Stomach smooth muscle (tissue), 2 donors: ENCODE measurements at regions not wholly inside any gene's neighbourhood (a gene's known extent, or its start where the extent isn't known, plus 50 kb on each side); places are given as distances from the start of the nearest gene placed in this dataset.

Experiments
- H3K27ac ChIP-seq: one replicate; pipeline ENCODE4 v1.7.0; 2013; ENCODE audit warnings: mild to moderate bottlenecking, low read length, inconsistent platforms
- H3K27me3 ChIP-seq, 2 donors: one replicate each; pipeline ENCODE4 v1.7.0; 2013; ENCODE audit warnings: low read length in 2 of 2; ENCODE audit not compliant: insufficient read depth in 2 of 2, control insufficient read depth in 1 of 2
- H3K36me3 ChIP-seq, 2 donors: one replicate each; pipeline ENCODE4 v1.7.0; 2013; ENCODE audit warnings: low read length in 2 of 2; ENCODE audit not compliant: control insufficient read depth in 2 of 2, insufficient read depth in 2 of 2
- H3K4me1 ChIP-seq: one replicate; pipeline ENCODE4 v1.7.0; 2013; ENCODE audit warnings: low read length; ENCODE audit not compliant: control insufficient read depth, insufficient read depth
- H3K4me3 ChIP-seq, 2 donors: one replicate each; pipeline ENCODE4 v1.7.0; 2013; ENCODE audit warnings: low read length in 2 of 2
- H3K9ac ChIP-seq, 2 donors: one replicate each; pipeline ENCODE4 v1.7.0; 2013; ENCODE audit warnings: low read length in 2 of 2, mild to moderate bottlenecking in 1 of 2
- H3K9me3 ChIP-seq, 2 donors: one replicate each; pipeline ENCODE4 v1.7.0; 2013; ENCODE audit warnings: low read length in 2 of 2; ENCODE audit not compliant: control insufficient read depth in 2 of 2
- donor health status: healthy.
- donor health status: Pancreatic carcinoma.

DNA sequence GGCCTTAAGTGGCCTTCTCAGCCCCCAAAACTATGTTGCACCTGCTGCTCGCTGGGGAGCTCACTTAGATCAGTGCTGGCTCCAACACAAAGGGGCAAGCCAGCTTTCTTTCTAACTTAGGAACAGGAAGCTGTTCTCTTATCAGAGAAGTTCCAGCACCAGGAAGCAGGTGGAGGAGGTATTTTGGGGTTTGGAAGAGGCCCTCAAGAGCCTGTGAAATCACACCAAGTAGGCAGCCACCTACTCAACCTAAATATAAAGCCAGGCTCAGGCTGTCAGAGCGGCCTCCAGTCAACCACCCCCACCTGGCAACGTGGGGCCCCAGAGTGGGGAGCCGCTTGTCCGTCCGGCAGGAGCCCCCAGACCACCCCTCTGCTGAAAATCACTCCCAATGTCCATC lies 152.8 kb downstream of the OLFM1 start:
- no peaks in the 10 kb centered on the region for H3K4me1 ChIP-seq
- no peak overlapping the region for H3K9ac ChIP-seq
- no peaks in the 10 kb centered on the region for H3K9me3 ChIP-seq
- no peak overlapping the region for H3K27ac ChIP-seq
- peaks cover 0 to 17% of the 10 kb centered on the region in 2 donors for H3K27me3 ChIP-seq
- H3K36me3 ChIP-seq = no peaks in the 10 kb centered on the region
- H3K4me3 ChIP-seq = no peak overlapping the region

DNA sequence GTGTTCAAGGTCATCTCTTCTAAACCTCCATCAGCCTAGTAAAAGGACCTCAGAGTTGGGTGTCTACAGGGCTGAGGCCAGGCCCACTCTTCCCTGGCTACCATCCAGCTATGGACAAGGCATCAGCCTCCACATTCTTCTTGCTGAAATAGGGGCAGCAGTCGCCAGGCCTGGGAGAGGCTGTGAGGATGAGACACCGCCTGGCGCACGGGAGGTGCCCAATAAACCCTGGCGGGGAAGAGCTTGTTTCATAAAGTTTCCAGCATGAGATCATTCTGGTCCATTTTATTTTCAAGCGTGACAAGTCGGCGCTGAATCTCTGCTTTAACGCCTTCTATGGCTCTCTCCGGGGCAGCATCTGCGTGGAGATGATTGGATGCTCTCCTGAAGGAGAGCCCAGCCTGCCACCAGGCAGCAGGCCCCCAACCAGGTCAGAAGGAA lies 153.4 kb downstream of the OLFM1 start:
- Histone ChIP-seq H3K4me3 (no peak overlapping the region), H3K4me1 (no peaks in the 10 kb centered on the region), H3K9ac (no peak overlapping the region), H3K27ac (no peak overlapping the region), H3K36me3 (no peaks in the 10 kb centered on the region), H3K27me3 (peaks cover 0 to 22% of the 10 kb centered on the region in 2 donors), H3K9me3 (no peaks in the 10 kb centered on the region)

DNA sequence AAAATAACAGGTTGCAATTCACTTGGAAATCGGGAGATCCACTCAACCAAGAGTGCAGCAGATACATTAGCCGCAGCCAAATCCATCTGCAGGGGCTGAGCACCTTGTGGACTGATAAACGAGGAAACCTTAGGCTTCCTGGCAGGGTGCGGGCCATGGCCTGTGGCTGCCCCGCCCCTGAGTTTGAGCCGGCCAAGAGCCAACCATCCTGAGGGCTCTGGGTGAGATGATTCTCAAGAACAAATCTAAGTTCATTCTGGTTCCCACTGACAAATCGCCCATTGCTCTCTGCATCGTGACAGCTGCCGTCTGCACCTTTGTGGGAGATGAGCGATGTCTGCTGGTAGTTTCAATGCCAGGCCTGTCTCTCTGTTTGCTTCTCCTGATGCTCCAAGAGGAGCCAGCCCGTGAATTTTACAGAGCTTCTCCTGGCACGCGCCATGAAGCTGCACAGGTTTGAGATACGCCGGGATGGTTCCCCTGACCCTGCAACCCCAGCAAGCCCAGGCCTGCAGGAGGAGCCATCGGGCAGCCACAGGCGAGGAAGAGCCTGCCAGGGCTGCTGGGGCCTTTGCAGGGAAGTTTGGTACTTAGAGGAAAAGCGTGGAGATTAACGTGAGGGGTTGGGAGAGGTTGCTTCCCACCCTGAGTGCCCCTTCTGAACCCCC lies 154.0 kb downstream of the OLFM1 start:
- H3K27ac ChIP-seq = no peak overlapping the region

DNA sequence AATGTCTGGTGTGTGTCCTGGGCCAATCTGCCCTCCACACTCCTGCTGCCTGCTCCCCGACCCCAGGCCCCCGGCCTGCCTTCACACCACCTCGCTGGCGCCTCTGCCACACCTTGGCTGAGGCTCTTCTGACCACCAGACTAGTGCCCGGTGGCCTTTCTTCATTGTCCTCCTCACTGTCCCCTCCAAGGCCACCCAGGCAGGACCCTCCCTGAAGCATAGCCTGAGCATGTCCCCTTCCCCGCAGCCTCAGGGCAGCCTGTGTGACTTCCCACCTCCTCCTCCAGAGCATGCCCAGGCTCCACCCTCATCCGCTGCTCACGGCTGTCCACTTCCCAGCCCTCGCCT lies 154.6 kb downstream of the OLFM1 start:
- H3K9me3 ChIP-seq = no peaks in the 10 kb centered on the region

More for the DNA sequence above, 154.0 kb downstream of the OLFM1 start:
- Histone ChIP-seq H3K9me3 (no peaks in the 10 kb centered on the region), H3K4me3 (no peak overlapping the region), H3K27me3 (peaks cover 0 to 25% of the 10 kb centered on the region in 2 donors), H3K9ac (no peak overlapping the region), H3K4me1 (no peaks in the 10 kb centered on the region), H3K36me3 (no peaks in the 10 kb centered on the region)

DNA sequence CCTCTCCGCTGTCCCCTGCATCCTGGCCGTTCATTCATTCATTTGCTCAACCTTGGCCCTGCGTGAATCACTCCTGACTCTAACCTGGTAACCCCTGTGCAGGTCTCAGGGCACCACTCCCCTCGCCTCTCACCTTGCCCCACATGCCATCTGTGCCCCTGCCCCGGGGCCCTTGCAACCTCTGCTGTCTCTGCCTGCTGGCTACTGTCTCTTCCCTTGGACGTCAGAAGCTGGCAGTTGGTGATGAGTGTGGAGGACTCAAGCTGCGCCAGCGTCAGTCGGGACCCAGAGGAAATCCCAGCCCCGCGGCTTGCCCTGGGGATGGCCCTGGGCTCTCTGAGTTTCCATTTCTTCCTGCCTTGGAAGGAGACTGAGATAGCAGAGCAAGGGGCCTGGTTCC lies 154.9 kb downstream of the OLFM1 start:
- H3K36me3 ChIP-seq = no peaks in the 10 kb centered on the region
- peaks cover 0 to 25% of the 10 kb centered on the region in 2 donors for H3K27me3 ChIP-seq
- no peaks in the 10 kb centered on the region for H3K4me1 ChIP-seq
- H3K9ac ChIP-seq = no peak overlapping the region
- H3K9me3 ChIP-seq = no peaks in the 10 kb centered on the region
- no peak overlapping the region for H3K4me3 ChIP-seq
- no peak overlapping the region for H3K27ac ChIP-seq

More for the DNA sequence above, 154.6 kb downstream of the OLFM1 start:
- Histone ChIP-seq H3K36me3 (no peaks in the 10 kb centered on the region), H3K27me3 (peaks cover 0 to 25% of the 10 kb centered on the region in 2 donors), H3K4me3 (no peak overlapping the region), H3K27ac (no peak overlapping the region), H3K4me1 (no peaks in the 10 kb centered on the region), H3K9ac (no peak overlapping the region)

DNA sequence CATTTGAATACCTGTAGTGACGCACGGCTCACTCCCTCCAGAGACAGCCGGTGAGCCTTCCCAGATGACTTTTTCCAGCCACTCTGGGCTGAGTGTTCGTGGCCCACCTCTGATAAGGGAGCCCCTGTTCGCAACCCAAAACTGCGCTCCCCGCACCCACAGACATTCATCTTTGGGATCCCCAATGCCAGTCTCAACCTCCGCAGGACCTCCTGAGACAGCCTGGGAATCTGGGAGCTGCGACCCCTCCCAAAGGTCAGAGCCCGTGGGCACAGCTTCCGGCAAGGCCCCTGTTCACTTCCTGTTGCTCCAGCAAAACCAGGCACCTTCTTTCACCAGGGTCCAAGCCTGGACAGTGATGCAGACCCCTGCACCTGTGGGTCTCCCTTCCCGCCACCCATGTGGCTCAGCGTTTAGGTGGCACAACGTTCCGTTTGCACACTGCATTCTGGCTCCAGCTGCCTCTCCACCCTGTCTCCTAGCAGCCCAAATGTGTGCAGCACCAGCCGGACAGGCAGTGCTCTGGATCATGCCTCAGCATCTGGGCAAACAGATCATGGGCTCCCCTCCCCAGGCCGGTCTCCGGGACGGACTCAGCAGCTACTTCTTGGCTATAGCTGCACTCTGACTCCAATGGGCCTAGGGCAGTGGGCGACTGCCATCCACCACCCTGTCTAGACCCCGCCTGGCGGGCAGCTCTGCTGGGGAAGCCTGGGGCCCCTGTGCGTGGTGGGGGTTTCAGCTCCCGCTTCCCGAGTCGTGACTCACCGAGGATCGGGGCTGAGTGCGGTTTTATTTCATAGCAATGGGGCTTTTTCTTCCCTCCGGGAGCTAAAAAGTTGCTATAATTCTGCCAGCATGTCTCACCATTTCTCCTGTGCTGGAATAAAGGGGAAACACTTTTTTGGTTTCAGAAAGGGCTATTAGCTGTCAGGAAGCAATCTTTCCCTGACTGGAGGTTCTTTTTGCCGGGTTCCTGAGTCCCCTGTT lies 156.0 kb downstream of the OLFM1 start:
- Histone ChIP-seq H3K36me3 (no peaks in the 10 kb centered on the region), H3K9me3 (no peaks in the 10 kb centered on the region), H3K4me3 (no peak overlapping the region), H3K9ac (no peak overlapping the region), H3K27me3 (peaks cover 0 to 26% of the 10 kb centered on the region in 2 donors), H3K27ac (no peak overlapping the region), H3K4me1 (no peaks in the 10 kb centered on the region)

DNA sequence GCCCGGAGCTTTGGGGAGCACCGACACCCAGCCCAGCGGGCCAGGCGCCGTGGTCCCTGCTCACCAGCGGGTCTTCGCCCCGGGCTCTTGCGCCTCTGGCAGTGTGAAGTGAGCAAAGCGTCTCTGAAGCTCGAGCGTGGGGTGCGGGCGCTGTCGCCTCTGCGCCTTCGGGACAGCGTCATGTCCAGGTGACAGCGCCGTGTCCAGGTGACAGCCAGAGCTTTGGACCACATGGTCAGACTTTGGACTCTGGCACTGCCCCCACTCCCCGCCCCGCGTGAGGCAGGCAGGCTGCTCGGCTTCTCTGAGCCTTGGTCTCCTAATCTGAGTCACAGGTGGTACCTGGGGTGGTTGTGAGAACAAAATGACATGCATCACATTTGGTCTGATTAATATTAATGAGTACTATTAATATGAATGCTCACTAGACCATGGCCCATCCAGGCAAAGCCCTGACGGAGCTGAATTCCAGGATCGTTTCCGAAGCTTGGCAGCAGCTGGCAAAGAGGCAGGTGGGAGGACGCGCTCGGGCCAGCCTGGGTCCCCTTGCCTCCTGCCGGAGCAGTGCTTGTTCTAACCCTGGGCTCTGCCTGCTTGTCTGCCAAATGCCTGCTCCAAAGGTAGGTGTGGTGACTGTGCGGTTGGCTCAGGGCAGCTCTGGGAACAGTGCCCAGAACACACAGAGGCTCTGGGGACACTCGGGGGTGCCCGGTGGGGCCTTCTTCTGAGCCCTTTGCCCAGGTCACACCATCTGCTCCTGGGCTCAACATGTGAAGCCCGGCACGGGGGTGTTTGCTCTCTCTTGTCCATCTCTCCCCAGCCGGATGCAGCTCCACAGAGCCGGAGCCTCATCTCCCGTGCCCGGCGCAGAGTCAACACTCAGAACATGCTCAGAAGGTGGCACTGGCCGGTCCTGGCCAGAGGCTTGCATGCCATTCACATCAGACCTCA lies 157.1 kb downstream of the OLFM1 start:
- Histone ChIP-seq H3K4me1 (no peaks in the 10 kb centered on the region), H3K27me3 (peaks cover 0 to 28% of the 10 kb centered on the region in 2 donors), H3K9ac (no peak overlapping the region), H3K9me3 (no peaks in the 10 kb centered on the region), H3K4me3 (no peak overlapping the region), H3K36me3 (no peaks in the 10 kb centered on the region), H3K27ac (no peak overlapping the region)

DNA sequence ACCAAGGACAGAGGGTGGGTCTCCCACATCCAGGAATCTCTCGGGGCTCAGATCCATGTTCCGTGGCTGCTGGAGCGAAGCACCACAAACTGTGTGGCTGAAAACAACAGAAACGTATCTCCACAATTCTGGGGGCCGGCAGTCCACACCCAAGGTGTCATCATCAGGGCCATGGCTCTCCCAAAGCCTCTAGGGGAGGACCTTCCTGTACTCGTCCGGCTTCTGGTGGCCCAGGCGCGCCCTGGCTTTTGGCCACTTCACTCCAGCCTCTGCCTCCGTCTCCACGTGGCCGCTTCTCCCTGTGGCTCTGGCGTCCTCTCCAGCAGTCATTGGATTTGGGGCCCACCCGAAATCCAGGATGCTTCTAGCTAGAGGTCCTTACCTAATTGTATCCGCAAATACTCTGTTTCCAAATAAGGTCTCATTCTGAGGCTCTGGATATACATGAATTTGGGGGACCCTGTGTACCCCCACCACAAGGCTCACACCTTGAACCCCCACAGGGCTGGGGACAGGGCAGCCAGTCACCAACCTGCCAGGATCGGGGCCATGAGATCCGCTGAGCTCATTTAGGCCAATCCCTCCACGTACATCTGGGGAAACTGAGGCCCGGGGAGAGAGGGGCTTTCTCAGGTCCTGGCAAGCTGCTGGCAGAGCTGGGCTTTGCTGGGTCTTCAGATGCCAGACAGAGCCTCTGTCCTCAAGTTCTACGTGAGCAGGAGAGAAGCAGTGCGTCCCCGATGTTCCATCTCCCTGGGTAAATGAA lies 158.2 kb downstream of the OLFM1 start:
- no peak overlapping the region for H3K4me3 ChIP-seq
- no peaks in the 10 kb centered on the region for H3K9me3 ChIP-seq
- no peaks in the 10 kb centered on the region for H3K36me3 ChIP-seq
- H3K9ac ChIP-seq = no peak overlapping the region
- peaks cover 0 to 27% of the 10 kb centered on the region in 2 donors for H3K27me3 ChIP-seq
- H3K27ac ChIP-seq = no peak overlapping the region
- H3K4me1 ChIP-seq = no peaks in the 10 kb centered on the region

DNA sequence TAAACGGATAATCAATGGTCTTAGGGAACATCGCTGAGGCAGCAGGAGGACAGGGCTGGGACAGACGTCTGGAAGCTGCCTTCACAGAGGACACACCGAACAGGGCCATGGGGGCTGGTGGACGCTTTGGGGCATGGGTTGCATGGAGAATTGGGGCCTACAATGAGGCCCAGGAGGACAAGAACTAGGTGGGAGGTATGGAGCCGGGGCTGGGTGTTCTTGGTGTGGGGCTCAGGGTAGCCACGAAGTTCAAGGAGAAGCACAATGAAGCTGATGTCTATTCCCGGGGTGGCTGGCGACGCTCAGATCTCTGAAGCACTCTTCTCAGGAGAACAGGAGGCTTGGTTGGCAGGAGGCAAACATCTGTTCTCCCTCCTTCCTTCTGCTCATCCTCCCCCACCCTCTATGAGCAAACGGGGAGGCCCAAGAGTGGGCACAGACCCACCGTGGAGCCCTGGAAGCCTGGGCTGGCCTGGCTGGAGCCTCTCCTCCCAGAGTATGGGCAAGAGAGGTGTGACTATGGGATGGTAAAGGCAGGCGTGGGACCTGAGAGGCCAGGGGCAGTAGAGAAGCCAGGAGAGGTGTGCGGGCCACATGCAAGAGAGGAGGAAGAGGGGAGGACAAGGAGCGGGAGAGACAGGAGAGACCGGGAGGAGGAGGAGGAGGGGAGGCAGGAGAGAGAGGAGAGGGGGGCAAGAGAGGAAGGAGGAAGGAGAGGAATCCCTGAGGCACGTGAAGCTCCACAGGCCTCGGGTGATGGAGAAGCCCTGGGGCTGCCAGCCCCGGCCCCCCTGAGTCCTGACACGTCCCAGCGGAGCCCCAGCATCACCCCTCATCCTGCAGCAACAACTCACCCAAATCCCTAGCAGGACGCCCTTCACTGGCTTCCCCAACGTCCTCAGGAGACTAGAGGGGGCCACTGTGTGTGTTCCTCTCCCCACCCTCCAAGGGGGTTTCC lies 159.1 kb downstream of the OLFM1 start:
- H3K4me3 ChIP-seq = no peak overlapping the region
- H3K27ac ChIP-seq = no peak overlapping the region
- H3K9ac ChIP-seq = no peak overlapping the region
- no peaks in the 10 kb centered on the region for H3K9me3 ChIP-seq
- H3K36me3 ChIP-seq = no peaks in the 10 kb centered on the region
- H3K4me1 ChIP-seq = no peaks in the 10 kb centered on the region
- H3K27me3 ChIP-seq = peaks cover 0 to 29% of the 10 kb centered on the region in 2 donors
